ENCODE measurements at regions not wholly inside any gene's neighbourhood (a gene's known extent, or its start where the extent isn't known, plus 50 kb on each side); places are given as distances from the start of the nearest gene placed in this dataset.

GRCh38 chr18:2304378-2305175 is 266.7 kb downstream of the METTL4 start:
- DNase-seq (ENCODE audit: low read depth in 3 of 3) = no peak

GRCh38 chr18:2306606-2307005 is 264.7 kb downstream of the METTL4 start:
- no peak for DNase-seq (ENCODE audit: low read depth in 3 of 3)

GRCh38 chr18:2310886-2311285 is 260.4 kb downstream of the METTL4 start:
- no peak for DNase-seq (ENCODE audit: low read depth in 3 of 3)

- DNase-seq (ENCODE audit: low read depth in 3 of 3) = no peak
These were observed 258.9 kb downstream of the METTL4 start for GRCh38 chr18:2312440-2312839.

- DNase-seq (ENCODE audit: low read depth in 3 of 3) = no peak
These were observed 258.0 kb downstream of the METTL4 start for GRCh38 chr18:2313332-2313731.

- no peak for DNase-seq (ENCODE audit: low read depth in 3 of 3)
These were observed 255.1 kb downstream of the METTL4 start for GRCh38 chr18:2316082-2316750.

- DNase-seq (ENCODE audit: low read depth in 3 of 3) = no peak
These were observed 254.3 kb downstream of the METTL4 start for GRCh38 chr18:2316751-2317696.

- no peak for DNase-seq (ENCODE audit: low read depth in 3 of 3)
These were observed 246.8 kb downstream of the METTL4 start for GRCh38 chr18:2324459-2324858.

GRCh38 chr18:2325308-2325849 is 245.9 kb downstream of the METTL4 start:
- DNase-seq (ENCODE audit: low read depth in 3 of 3) = no peak

GRCh38 chr18:2325933-2326332 is 245.4 kb downstream of the METTL4 start:
- no peak for DNase-seq (ENCODE audit: low read depth in 3 of 3)

- DNase-seq (ENCODE audit: low read depth in 3 of 3) = no peak
These were observed 244.3 kb downstream of the METTL4 start for GRCh38 chr18:2326999-2327398.

- no peak for DNase-seq (ENCODE audit: low read depth in 3 of 3)
These were observed 240.5 kb downstream of the METTL4 start for GRCh38 chr18:2330764-2331163.

- DNase-seq (ENCODE audit: low read depth in 3 of 3) = no peak
These were observed 239.8 kb downstream of the METTL4 start for GRCh38 chr18:2331491-2331890.

- DNase-seq (ENCODE audit: low read depth in 3 of 3) = no peak
These were observed 234.5 kb downstream of the METTL4 start for GRCh38 chr18:2336690-2337392.

GRCh38 chr18:2337552-2338141 is 233.7 kb downstream of the METTL4 start:
- DNase-seq (ENCODE audit: low read depth in 3 of 3) = peak in 1 of 3 experiments; percentile 15

GRCh38 chr18:2338601-2339000 is 232.7 kb downstream of the METTL4 start:
- DNase-seq (ENCODE audit: low read depth in 3 of 3) = no peak

GRCh38 chr18:2340335-2340734 is 231.0 kb downstream of the METTL4 start:
- no peak for DNase-seq (ENCODE audit: low read depth in 3 of 3)

- DNase-seq (ENCODE audit: low read depth in 3 of 3) = no peak
These were observed 223.3 kb downstream of the METTL4 start for GRCh38 chr18:2348003-2348402.

- DNase-seq (ENCODE audit: low read depth in 3 of 3) = no peak
These were observed 220.0 kb downstream of the METTL4 start for GRCh38 chr18:2351126-2351850.

GRCh38 chr18:2354292-2354691 is 217.0 kb downstream of the METTL4 start:
- no peak for DNase-seq (ENCODE audit: low read depth in 3 of 3)

All from stimulated activated CD4-positive, alpha-beta T cell treated with anti-CD3 and anti-CD28 coated beads, TNF-alpha, amount 100 ng/mL, for 4 hours (primary cell).